SK-N-SH (cell line): ENCODE measurements at regions not wholly inside any gene's neighbourhood (a gene's known extent, or its start where the extent isn't known, plus 50 kb on each side); places are given as distances from the start of the nearest gene placed in this dataset.

Experiments used
- CTCF ChIA-PET: fragments of 300-600, 350-600 bp; formaldehyde crosslinking; extraction: SDS; loops from one replicate; lab custom pipeline; 2021; lab: Yijun Ruan, JAX
- POLR2A ChIA-PET: fragments of 350-600 bp; sonication (Branson Sonifier 250); formaldehyde crosslinking; extraction: SDS; loops from one replicate; lab custom pipeline; 2020; ENCODE audit warnings: antibody characterized with exemption, inconsistent platforms; lab: Yijun Ruan, JAX
- DNase-seq: peaks from one replicate; pipeline ENCODE4 v3.0.0; 2012
- H2AFZ ChIP-seq: fragments of 200-600 bp; sonication (generic); 2 replicates; pipeline ENCODE4 v1.8.1; 2016; ENCODE audit warnings: antibody characterized with exemption, mild to moderate bottlenecking, low read depth
- H3F3A ChIP-seq: fragments of 200-600 bp; sonication (generic); replicated peaks from 2 replicates; pipeline ENCODE3; 2016; ENCODE audit warnings: antibody characterized with exemption, mild to moderate bottlenecking; ENCODE audit not compliant: insufficient read depth
- H3K27ac ChIP-seq, 2 experiments: fragments of 200-500 bp in 1 of 2; fragments of 200-600 bp in 1 of 2; sonication (Bioruptor generic) in 1 of 2; sonication (generic), shearing (Covaris generic) in 1 of 2; 2 replicates each; pipeline versions ENCODE4 v1.5.1 to v1.6.1; 2014 to 2016; ENCODE audit warnings: low read depth in 2 of 2, inconsistent platforms in 1 of 2, low read length in 1 of 2, mild to moderate bottlenecking in 1 of 2, mixed read lengths in 1 of 2
- H3K27me3 ChIP-seq: fragments of 200-600 bp; sonication (generic), shearing (Covaris generic); 2 replicates; pipeline ENCODE4 v1.6.1; 2016; ENCODE audit warnings: mixed run types; ENCODE audit not compliant: insufficient read depth
- H3K36me3 ChIP-seq, 2 experiments: fragments of 200-500 bp in 1 of 2; fragments of 200-600 bp in 1 of 2; sonication (Bioruptor generic) in 1 of 2; sonication (generic) in 1 of 2; replicated peaks in 1 of 2; 2 replicates each; pipeline versions ENCODE3 to v1.5.1; 2014 to 2016; ENCODE audit warnings: low read length in 1 of 2, mild to moderate bottlenecking in 1 of 2; ENCODE audit not compliant: insufficient read depth in 2 of 2, control insufficient read depth in 1 of 2
- H3K4me1 ChIP-seq, 2 experiments: fragments of 200-500 bp in 1 of 2; fragments of 200-600 bp in 1 of 2; sonication (Bioruptor generic) in 1 of 2; sonication (generic), shearing (Covaris generic) in 1 of 2; 2 replicates each; pipeline versions ENCODE4 v1.5.1 to v1.6.1; 2014 to 2016; ENCODE audit warnings: low read depth in 1 of 2, low read length in 1 of 2, mixed run types in 1 of 2; ENCODE audit not compliant: insufficient read depth in 2 of 2, control insufficient read depth in 1 of 2
- H3K4me2 ChIP-seq: fragments of 200-600 bp; sonication (generic), shearing (Covaris generic); 2 replicates; pipeline ENCODE4 v1.6.1; 2017; ENCODE audit warnings: mixed run types
- H3K4me3 ChIP-seq, 2 experiments: fragments of 200-500 bp in 1 of 2; fragments of 200-600 bp in 1 of 2; sonication (Bioruptor generic) in 1 of 2; sonication (generic), shearing (Covaris generic) in 1 of 2; 2 replicates each; pipeline versions ENCODE4 v1.5.1 to v1.8.1; 2014 to 2016; ENCODE audit warnings: low read depth in 2 of 2, inconsistent platforms in 1 of 2, low read length in 1 of 2, mild to moderate bottlenecking in 1 of 2, mixed read lengths in 1 of 2, moderate library complexity in 1 of 2
- H3K79me2 ChIP-seq: fragments of 200-600 bp; sonication (generic); 2 replicates; pipeline ENCODE4 v1.8.1; 2017; ENCODE audit warnings: mild to moderate bottlenecking; ENCODE audit not compliant: insufficient read depth
- H3K9ac ChIP-seq: fragments of 200-600 bp; sonication (generic); 2 replicates; pipeline ENCODE4 v1.6.1; 2017; ENCODE audit warnings: mixed run types
- H3K9me2 ChIP-seq: fragments of 200-600 bp; sonication (generic); 2 replicates; pipeline ENCODE4 v1.6.1; 2017; ENCODE audit warnings: mixed run types
- H3K9me3 ChIP-seq: fragments of 200-600 bp; sonication (generic); 2 replicates; pipeline ENCODE4 v1.6.1; 2017; ENCODE audit warnings: mixed run types, mild to moderate bottlenecking, moderate library complexity
- H4K20me1 ChIP-seq: fragments of 200-600 bp; sonication (generic); 2 replicates; pipeline ENCODE4 v1.6.1; 2017; ENCODE audit warnings: mild to moderate bottlenecking, mixed run types; ENCODE audit not compliant: insufficient read depth
- CHD2 ChIP-seq: fragments of 150-350 bp; IDR thresholded peaks from 2 replicates; pipeline ENCODE4 v1.6.1; 2018; ENCODE audit warnings: low read length; ENCODE audit not compliant: partially characterized antibody
- FOSL2 ChIP-seq: IDR thresholded peaks from 2 replicates; pipeline ENCODE4 v1.4.0; 2012; ENCODE audit warnings: low read depth, mild to moderate bottlenecking, moderate library complexity, borderline replicate concordance
- IRF3 ChIP-seq: fragments of 150-350 bp; IDR thresholded peaks from 2 replicates; pipeline ENCODE4 v1.6.1; 2016; ENCODE audit warnings: mild to moderate bottlenecking, low read depth, low read length
- MAX ChIP-seq: IDR thresholded peaks from 2 replicates; pipeline ENCODE4 v1.4.0; 2012; ENCODE audit warnings: low read depth
- MXI1 ChIP-seq: IDR thresholded peaks from 2 replicates; pipeline ENCODE4 v1.6.1; 2012; ENCODE audit warnings: mild to moderate bottlenecking, low read depth, low read length, improper control_type of control experiment
- NRF1 ChIP-seq: IDR thresholded peaks from 2 replicates; pipeline ENCODE4 v1.6.1; 2012; ENCODE audit warnings: low read depth, mild to moderate bottlenecking, low read length
- POLR2AphosphoS5 ChIP-seq: IDR thresholded peaks from 2 replicates; pipeline ENCODE4 v1.6.1; 2012; ENCODE audit warnings: low read depth, low read length
- RAD21 ChIP-seq: IDR thresholded peaks from 2 replicates; pipeline ENCODE4 v1.6.1; 2012; ENCODE audit warnings: mild to moderate bottlenecking, low read length
- RFX5 ChIP-seq: IDR thresholded peaks from 2 replicates; pipeline ENCODE4 v1.6.1; 2012; ENCODE audit warnings: mild to moderate bottlenecking, improper control_type of control experiment, low read length
- RXRA ChIP-seq: IDR thresholded peaks from 2 replicates; pipeline ENCODE4 v1.4.0; 2012; ENCODE audit warnings: low read depth, mild to moderate bottlenecking, borderline replicate concordance
- SMC3 ChIP-seq: IDR thresholded peaks from 2 replicates; pipeline ENCODE4 v1.6.1; 2012; ENCODE audit warnings: low read depth, low read length, improper control_type of control experiment
- TAF1 ChIP-seq: IDR thresholded peaks from 2 replicates; pipeline ENCODE4 v1.6.1; 2012; ENCODE audit warnings: low read depth, mild to moderate bottlenecking, low read length, moderate library complexity, borderline replicate concordance
- WGBS: methylation state at CpG from one replicate; pipeline ENCODE4 v1.1.6; 2017; ENCODE audit warnings: low lambda C conversion rate; 5-methylcytosine and 5-hydroxymethylcytosine counted together
- TF ChIP-seq, protein P1 (sequence below): IDR thresholded peaks from 2 replicates; pipeline ENCODE4 v1.6.1; 2012; ENCODE audit warnings: mild to moderate bottlenecking, low read depth, low read length, moderate library complexity
- TF ChIP-seq, protein P2 (sequence below): IDR thresholded peaks from 2 replicates; pipeline ENCODE4 v1.4.0; 2012; ENCODE audit warnings: low read depth, borderline replicate concordance

GRCh38 chr1:55793856-55794255 lies 578.7 kb upstream of the USP24 start:
- Histone ChIP-seq H2AFZ (no peak overlapping the region), H3K9me2 (no peaks in the 10 kb centered on the region), H3F3A (no peaks in the 10 kb centered on the region), H3K9ac (no peak overlapping the region), H4K20me1 (no peaks in the 10 kb centered on the region), H3K9me3 (no peaks in the 10 kb centered on the region), H3K36me3 (no peaks in the 10 kb centered on the region), H3K4me1 (no peaks in the 10 kb centered on the region), H3K4me2 (no peak overlapping the region), H3K79me2 (no peaks in the 10 kb centered on the region), H3K27me3 (no peaks in the 10 kb centered on the region)
- ChIA-PET POLR2A (no interaction called here), CTCF (no interaction called here)
- WGBS = 90% methylated on average over 2 of the region's 6 CpGs
- DNase-seq = no peak
- TF ChIP-seq POLR2AphosphoS5 = no peak
- no peak for TF ChIP-seq RAD21
- TF ChIP-seq, protein P1, sequence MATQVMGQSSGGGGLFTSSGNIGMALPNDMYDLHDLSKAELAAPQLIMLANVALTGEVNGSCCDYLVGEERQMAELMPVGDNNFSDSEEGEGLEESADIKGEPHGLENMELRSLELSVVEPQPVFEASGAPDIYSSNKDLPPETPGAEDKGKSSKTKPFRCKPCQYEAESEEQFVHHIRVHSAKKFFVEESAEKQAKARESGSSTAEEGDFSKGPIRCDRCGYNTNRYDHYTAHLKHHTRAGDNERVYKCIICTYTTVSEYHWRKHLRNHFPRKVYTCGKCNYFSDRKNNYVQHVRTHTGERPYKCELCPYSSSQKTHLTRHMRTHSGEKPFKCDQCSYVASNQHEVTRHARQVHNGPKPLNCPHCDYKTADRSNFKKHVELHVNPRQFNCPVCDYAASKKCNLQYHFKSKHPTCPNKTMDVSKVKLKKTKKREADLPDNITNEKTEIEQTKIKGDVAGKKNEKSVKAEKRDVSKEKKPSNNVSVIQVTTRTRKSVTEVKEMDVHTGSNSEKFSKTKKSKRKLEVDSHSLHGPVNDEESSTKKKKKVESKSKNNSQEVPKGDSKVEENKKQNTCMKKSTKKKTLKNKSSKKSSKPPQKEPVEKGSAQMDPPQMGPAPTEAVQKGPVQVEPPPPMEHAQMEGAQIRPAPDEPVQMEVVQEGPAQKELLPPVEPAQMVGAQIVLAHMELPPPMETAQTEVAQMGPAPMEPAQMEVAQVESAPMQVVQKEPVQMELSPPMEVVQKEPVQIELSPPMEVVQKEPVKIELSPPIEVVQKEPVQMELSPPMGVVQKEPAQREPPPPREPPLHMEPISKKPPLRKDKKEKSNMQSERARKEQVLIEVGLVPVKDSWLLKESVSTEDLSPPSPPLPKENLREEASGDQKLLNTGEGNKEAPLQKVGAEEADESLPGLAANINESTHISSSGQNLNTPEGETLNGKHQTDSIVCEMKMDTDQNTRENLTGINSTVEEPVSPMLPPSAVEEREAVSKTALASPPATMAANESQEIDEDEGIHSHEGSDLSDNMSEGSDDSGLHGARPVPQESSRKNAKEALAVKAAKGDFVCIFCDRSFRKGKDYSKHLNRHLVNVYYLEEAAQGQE = no peak
- no peak for TF ChIP-seq CHD2
- TF ChIP-seq TAF1 = no peak
- no peak for TF ChIP-seq MAX
- TF ChIP-seq IRF3 = no peak
- no peak for TF ChIP-seq MXI1
- TF ChIP-seq RXRA = no peak
- TF ChIP-seq NRF1 = no peak
- TF ChIP-seq, protein P2, sequence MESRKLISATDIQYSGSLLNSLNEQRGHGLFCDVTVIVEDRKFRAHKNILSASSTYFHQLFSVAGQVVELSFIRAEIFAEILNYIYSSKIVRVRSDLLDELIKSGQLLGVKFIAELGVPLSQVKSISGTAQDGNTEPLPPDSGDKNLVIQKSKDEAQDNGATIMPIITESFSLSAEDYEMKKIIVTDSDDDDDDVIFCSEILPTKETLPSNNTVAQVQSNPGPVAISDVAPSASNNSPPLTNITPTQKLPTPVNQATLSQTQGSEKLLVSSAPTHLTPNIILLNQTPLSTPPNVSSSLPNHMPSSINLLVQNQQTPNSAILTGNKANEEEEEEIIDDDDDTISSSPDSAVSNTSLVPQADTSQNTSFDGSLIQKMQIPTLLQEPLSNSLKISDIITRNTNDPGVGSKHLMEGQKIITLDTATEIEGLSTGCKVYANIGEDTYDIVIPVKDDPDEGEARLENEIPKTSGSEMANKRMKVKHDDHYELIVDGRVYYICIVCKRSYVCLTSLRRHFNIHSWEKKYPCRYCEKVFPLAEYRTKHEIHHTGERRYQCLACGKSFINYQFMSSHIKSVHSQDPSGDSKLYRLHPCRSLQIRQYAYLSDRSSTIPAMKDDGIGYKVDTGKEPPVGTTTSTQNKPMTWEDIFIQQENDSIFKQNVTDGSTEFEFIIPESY = no peak
- no peak for TF ChIP-seq FOSL2
- TF ChIP-seq SMC3 = no peak
- no peak for TF ChIP-seq RFX5
- TF ChIP-seq, all 33 proteins: peak for 0
- no peak overlapping the region for H3K27ac ChIP-seq
- no peak overlapping the region for H3K4me3 ChIP-seq
